GM12878 (cell line): ENCODE measurements at regions not wholly inside any gene's neighbourhood (a gene's known extent, or its start where the extent isn't known, plus 50 kb on each side); places are given as distances from the start of the nearest gene placed in this dataset.

Experiments
- ATAC-seq: fragments of 200-7000 bp; cut with Tn5 transposase; 3 replicates; pipeline ENCODE4 v1.9.1; 2020; ENCODE audit warnings: mild to moderate bottlenecking, moderate library complexity
- BruUV-seq: library from RNA; stranded (reverse); fragments of 400-500 nt; replicated peaks from 2 replicates; lab custom pipeline; 2021; lab: Mats Ljungman, UMichigan
- CTCF ChIA-PET: fragments of 300-600 bp; sonication (Branson Sonifier 250); formaldehyde crosslinking; extraction: SDS; loops from one replicate; lab custom pipeline; 2021; ENCODE audit warnings: inconsistent platforms; lab: Yijun Ruan, JAX
- POLR2A ChIA-PET: fragments of 350-600 bp; formaldehyde crosslinking; extraction: SDS; loops from one replicate; lab custom pipeline; 2021; ENCODE audit warnings: inconsistent platforms; lab: Charles Lee
- RAD21 ChIA-PET: fragments of 300-600 bp; sonication (Branson Sonifier 250); formaldehyde crosslinking; loops from one replicate; lab custom pipeline; 2023; ENCODE audit warnings: antibody characterized with exemption; ENCODE audit not compliant: unreplicated experiment; lab: Charles Lee
- SMC1A ChIA-PET: fragments of 300-600 bp; sonication (Branson Sonifier 250); formaldehyde crosslinking; loops from one replicate; lab custom pipeline; 2023; ENCODE audit not compliant: unreplicated experiment, uncharacterized antibody; lab: Charles Lee
- DNase-seq: peaks from one replicate; pipeline ENCODE4 v3.0.0-alpha.2; 2011; ENCODE audit warnings: low read depth, low spot score
- FAIRE-seq: peaks from 3 replicates; lab custom pipeline; 2011; peaks lifted over from hg19 to GRCh38; lab: Jason Lieb, UNC
- H2AFZ ChIP-seq: 2 replicates; pipeline ENCODE4 v1.6.0; 2011; ENCODE audit warnings: low read depth, low read length, control low read depth; ENCODE audit not compliant: control insufficient read depth
- H3K27ac ChIP-seq: 2 replicates; pipeline ENCODE4 v1.5.1; 2011; ENCODE audit warnings: control low read depth; ENCODE audit not compliant: control insufficient read depth, insufficient read depth
- H3K27me3 ChIP-seq, 2 experiments: replicated peaks in 1 of 2; 2 replicates each; pipeline versions ENCODE4 v1.6.0 to v1.6.1; 2011; ENCODE audit warnings: low read length in 1 of 2; ENCODE audit not compliant: control insufficient read depth in 2 of 2, insufficient read depth in 2 of 2
- H3K36me3 ChIP-seq, 2 experiments: 2 replicates each; pipeline ENCODE4 v1.5.1; 2011; ENCODE audit warnings: low read length in 1 of 2; ENCODE audit not compliant: control insufficient read depth in 2 of 2, insufficient read depth in 2 of 2
- H3K4me1 ChIP-seq: 2 replicates; pipeline ENCODE4 v1.6.1; 2011; ENCODE audit warnings: mild to moderate bottlenecking, low read length, moderate library complexity, mixed read lengths; ENCODE audit not compliant: control insufficient read depth, insufficient read depth
- H3K4me2 ChIP-seq: 2 replicates; pipeline ENCODE4 v1.6.0; 2011; ENCODE audit warnings: control low read depth; ENCODE audit not compliant: control insufficient read depth, insufficient read depth
- H3K4me3 ChIP-seq: fragments of 200-600 bp; sonication (generic); 2 replicates; pipeline ENCODE4 v1.5.1; 2016
- H3K79me2 ChIP-seq: 2 replicates; pipeline ENCODE4 v1.6.0; 2011; ENCODE audit warnings: low read length; ENCODE audit not compliant: control insufficient read depth, insufficient read depth
- H3K9ac ChIP-seq: 2 replicates; pipeline ENCODE4 v1.8.0; 2011; ENCODE audit warnings: low read length, control low read depth, mixed read lengths; ENCODE audit not compliant: control insufficient read depth, insufficient read depth
- H3K9me3 ChIP-seq: replicated peaks from 3 replicates; pipeline ENCODE4 v1.5.1; 2011; ENCODE audit warnings: mild to moderate bottlenecking, low read length; ENCODE audit not compliant: control insufficient read depth, insufficient read depth
- H4K20me1 ChIP-seq: 2 replicates; pipeline ENCODE4 v1.6.0; 2011; ENCODE audit not compliant: control insufficient read depth, insufficient read depth
- ATF7 ChIP-seq: fragments of 450-650 bp; IDR thresholded peaks from 2 replicates; pipeline ENCODE4 v1.6.1; 2016; ENCODE audit warnings: low read depth, mild to moderate bottlenecking
- BHLHE40 ChIP-seq, 2 experiments: fragments of 450-650 bp in 1 of 2; IDR thresholded peaks; 2 replicates each; pipeline ENCODE4 v1.6.1; 2011 to 2017; ENCODE audit warnings: low read depth in 2 of 2, borderline replicate concordance in 1 of 2, improper control_type of control experiment in 1 of 2, low read length in 1 of 2, mild to moderate bottlenecking in 1 of 2
- CBX3 ChIP-seq: fragments of 200-600 bp; sonication (generic); IDR thresholded peaks from 2 replicates; pipeline ENCODE4 v1.6.1; 2016; ENCODE audit warnings: low read depth, borderline replicate concordance
- CHD1 ChIP-seq: IDR thresholded peaks from 2 replicates; pipeline ENCODE4 v1.6.1; 2012; ENCODE audit warnings: low read depth, low read length, improper control_type of control experiment
- EP300 ChIP-seq, 2 experiments: fragments of 150-350 bp in 1 of 2; IDR thresholded peaks; 2 replicates each; pipeline ENCODE4 v1.6.1; 2011 to 2012; ENCODE audit warnings: low read depth in 2 of 2, low read length in 2 of 2, borderline replicate concordance in 1 of 2, improper control_type of control experiment in 1 of 2, inconsistent platforms in 1 of 2; ENCODE audit not compliant: control insufficient read depth in 1 of 2
- FOXK2 ChIP-seq: fragments of 450-650 bp; IDR thresholded peaks from 2 replicates; pipeline ENCODE4 v1.6.1; 2017; ENCODE audit warnings: mild to moderate bottlenecking, moderate library complexity
- MYB ChIP-seq: fragments of 150-350 bp; IDR thresholded peaks from 2 replicates; pipeline ENCODE4 v1.6.1; 2014; ENCODE audit warnings: mild to moderate bottlenecking, low read depth, low read length, borderline replicate concordance
- RELA ChIP-seq: fragments of 450-650 bp; IDR thresholded peaks from 2 replicates; pipeline ENCODE4 v1.8.0; 2014; ENCODE audit warnings: borderline replicate concordance; ENCODE audit not compliant: partially characterized antibody
- SUPT20H ChIP-seq: IDR thresholded peaks from 2 replicates; pipeline ENCODE4 v1.6.1; 2011; ENCODE audit warnings: low read depth, mild to moderate bottlenecking, low read length, moderate library complexity, borderline replicate concordance; ENCODE audit not compliant: control insufficient read depth
- ZNF592 ChIP-seq: fragments of 450-650 bp; IDR thresholded peaks from 2 replicates; pipeline ENCODE4 v1.6.1; 2017; ENCODE audit warnings: mild to moderate bottlenecking, moderate library complexity
- ZNF687 ChIP-seq: fragments of 450-650 bp; IDR thresholded peaks from 2 replicates; pipeline ENCODE4 v1.6.1; 2017; ENCODE audit warnings: mild to moderate bottlenecking, moderate library complexity
- WGBS: methylation state at CpG from one replicate; pipeline ENCODE4 v1.1.6; 2016; ENCODE audit warnings: low lambda C conversion rate; ENCODE audit not compliant: insufficient replicate concordance, insufficient coverage; ENCODE audit errors: missing lambda C conversion rate; 5-methylcytosine and 5-hydroxymethylcytosine counted together
- in situ Hi-C: fragments of 300-500 bp; cut with MboI; formaldehyde crosslinking; loops from 9 replicates; pipeline ENCODE4 v1.14.3; 2018; ENCODE audit warnings: mixed read lengths
- intact Hi-C: fragments of 100-400 bp; cut with micrococcal nuclease; formaldehyde crosslinking; loops from one replicate; pipeline ENCODE4 v1.14.2; 2022; ENCODE audit not compliant: unreplicated experiment
- TF ChIP-seq, protein P1 (sequence below): fragments of 450-650 bp; IDR thresholded peaks from 2 replicates; pipeline ENCODE4 v1.6.1; 2018; ENCODE audit warnings: mild to moderate bottlenecking, low read depth, moderate library complexity; ENCODE audit not compliant: partially characterized antibody

DNA sequence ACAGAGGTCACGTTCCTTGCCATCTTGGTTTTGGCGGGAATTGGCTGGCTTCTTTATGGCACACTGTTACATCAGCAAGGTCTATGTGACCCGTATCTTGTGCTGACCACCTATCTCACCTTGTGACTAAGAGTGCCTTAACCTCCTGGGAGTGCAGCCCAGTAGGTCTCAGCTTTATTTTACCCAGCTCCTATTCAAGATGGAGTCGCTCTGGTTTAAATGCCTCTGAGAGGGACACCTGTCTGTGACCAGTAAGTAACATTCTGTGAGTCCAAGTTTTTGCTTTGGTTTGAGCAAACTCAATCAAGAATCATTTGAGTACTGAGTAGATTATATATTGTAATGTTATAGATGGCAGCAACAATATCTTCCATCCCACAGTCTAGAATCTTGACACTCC is 85.0 kb downstream of the BMP2 start:
- CTCF ChIA-PET, result interaction anchor here (0.6 to 7.8 kb wide), 8 partner anchors 8 to 170 kb away, joined by 3 to 77 read pairs (median 6); no protein-coding TSS in a partner anchor
- Histone ChIP-seq H3K9ac (no peak overlapping the region), H3K79me2 (no peaks in the 10 kb centered on the region), H3K4me2 (no peak overlapping the region), H3K27me3 (no peaks in the 10 kb centered on the region), H3K4me1 (no peaks in the 10 kb centered on the region), H3K4me3 (no peak overlapping the region), H3K27ac (no peak overlapping the region), H2AFZ (no peak overlapping the region), H3K9me3 (no peaks in the 10 kb centered on the region), H4K20me1 (no peaks in the 10 kb centered on the region), H3K36me3 (no peaks in the 10 kb centered on the region)
- DNase-seq, result no peak
- 21% methylated on average over 4 of the region's 4 CpGs for WGBS
- no peak for FAIRE-seq
- no TSS peak for BruUV-seq
- POLR2A ChIA-PET, result interaction anchor here (0.5 to 7.3 kb wide), 7 partner anchors 9 to 86 kb away, joined by 3 to 59 read pairs (median 7); no protein-coding TSS in a partner anchor
- intact Hi-C loops (no loop called here), in situ Hi-C loops (no loop called here)
- no peak for ATAC-seq
- SMC1A ChIA-PET, result interaction anchor here (0.6 to 17.1 kb wide), 15 partner anchors 10 to 431 kb away, joined by 3 to 370 read pairs (median 7); no protein-coding TSS in a partner anchor
- RAD21 ChIA-PET, result interaction anchor here (0.9 to 8.1 kb wide), 14 partner anchors 8 to 433 kb away, joined by 3 to 129 read pairs (median 5); no protein-coding TSS in a partner anchor
- TF ChIP-seq ATF7, result no peak
- TF ChIP-seq MYB, result no peak
- TF ChIP-seq EP300 (IDR thresholded peaks at IDR 0.05; ENCODE audit: borderline replicate concordance in 1 of 2, control insufficient read depth in 1 of 2, low read depth in 2 of 2, low read length in 2 of 2), result no peak
- TF ChIP-seq, protein P1, sequence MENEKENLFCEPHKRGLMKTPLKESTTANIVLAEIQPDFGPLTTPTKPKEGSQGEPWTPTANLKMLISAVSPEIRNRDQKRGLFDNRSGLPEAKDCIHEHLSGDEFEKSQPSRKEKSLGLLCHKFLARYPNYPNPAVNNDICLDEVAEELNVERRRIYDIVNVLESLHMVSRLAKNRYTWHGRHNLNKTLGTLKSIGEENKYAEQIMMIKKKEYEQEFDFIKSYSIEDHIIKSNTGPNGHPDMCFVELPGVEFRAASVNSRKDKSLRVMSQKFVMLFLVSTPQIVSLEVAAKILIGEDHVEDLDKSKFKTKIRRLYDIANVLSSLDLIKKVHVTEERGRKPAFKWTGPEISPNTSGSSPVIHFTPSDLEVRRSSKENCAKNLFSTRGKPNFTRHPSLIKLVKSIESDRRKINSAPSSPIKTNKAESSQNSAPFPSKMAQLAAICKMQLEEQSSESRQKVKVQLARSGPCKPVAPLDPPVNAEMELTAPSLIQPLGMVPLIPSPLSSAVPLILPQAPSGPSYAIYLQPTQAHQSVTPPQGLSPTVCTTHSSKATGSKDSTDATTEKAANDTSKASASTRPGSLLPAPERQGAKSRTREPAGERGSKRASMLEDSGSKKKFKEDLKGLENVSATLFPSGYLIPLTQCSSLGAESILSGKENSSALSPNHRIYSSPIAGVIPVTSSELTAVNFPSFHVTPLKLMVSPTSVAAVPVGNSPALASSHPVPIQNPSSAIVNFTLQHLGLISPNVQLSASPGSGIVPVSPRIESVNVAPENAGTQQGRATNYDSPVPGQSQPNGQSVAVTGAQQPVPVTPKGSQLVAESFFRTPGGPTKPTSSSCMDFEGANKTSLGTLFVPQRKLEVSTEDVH, result no peak
- TF ChIP-seq ZNF592, result peak; percentile 97
- no peak for TF ChIP-seq RELA
- TF ChIP-seq BHLHE40 (IDR thresholded peaks at IDR 0.05; ENCODE audit: borderline replicate concordance in 1 of 2, low read depth in 2 of 2, low read length in 1 of 2), result peak in 1 of 2 experiments; percentile 41; a peak in 1 of 4 replicates
- no peak for TF ChIP-seq CHD1
- no peak for TF ChIP-seq FOXK2
- TF ChIP-seq CBX3, result no peak
- peak; percentile 91 for TF ChIP-seq ZNF687
- no peak for TF ChIP-seq SUPT20H
